ENCODE measurements at regions not wholly inside any gene's neighbourhood (a gene's known extent, or its start where the extent isn't known, plus 50 kb on each side); places are given as distances from the start of the nearest gene placed in this dataset.

- Mint-ChIP-seq H3K9me3 (peaks cover 0 to 2% of the 10 kb centered on the region in 2 experiments; a peak in 3 of 5 replicates), H3K36me3 (ENCODE audit: insufficient read depth in 1 of 3, low read depth in 3 of 3) (no peaks in the 10 kb centered on the region), H3K4me3 (no peak overlapping the region), H3K27ac (peak overlapping the region in 1 of 3 experiments; percentile 15; a peak in 2 of 7 replicates), H3K27me3 (ENCODE audit: low read depth) (peaks cover 24% of the 10 kb centered on the region), H3K4me1 (peaks cover 12 to 28% of the 10 kb centered on the region in 2 experiments)
- Histone ChIP-seq H3K27me3 (ENCODE audit: insufficient read depth, low read length) (no peaks in the 10 kb centered on the region), H3K18ac (ENCODE audit: insufficient read length, low read depth, low read length) (no peak overlapping the region), H2BK12ac (ENCODE audit: insufficient read length, low read depth, low read length) (no peak overlapping the region), H2BK5ac (ENCODE audit: insufficient read length, low read length) (no peak overlapping the region), H3K4ac (ENCODE audit: low read depth, low read length) (no peak overlapping the region), H3K79me2 (ENCODE audit: insufficient read depth, low read length) (no peaks in the 10 kb centered on the region), H3K4me1 (ENCODE audit: insufficient read depth, low read length) (no peaks in the 10 kb centered on the region; the same call in 1 of the 2 replicates), H3T11ph (ENCODE audit: low read length) (no peak overlapping the region), H3K27ac (ENCODE audit: insufficient read length, low read depth, low read length) (no peak overlapping the region), H3K9ac (ENCODE audit: extremely low read depth, insufficient read length, low read length) (no peak overlapping the region), H4K20me1 (ENCODE audit: control insufficient read depth, insufficient read depth, insufficient read length) (no peaks in the 10 kb centered on the region), H3K23ac (ENCODE audit: insufficient read length, low read depth, low read length) (no peak overlapping the region), H3K4me2 (ENCODE audit: insufficient read depth, insufficient read length, low read length) (no peak overlapping the region), H2AFZ (ENCODE audit: low read length) (no peak overlapping the region), H3K23me2 (ENCODE audit: insufficient read length, low read depth, low read length, poor library complexity, severe bottlenecking) (no peaks in the 10 kb centered on the region), H3K14ac (ENCODE audit: insufficient read depth, low read length) (no peak overlapping the region), H2BK120ac (ENCODE audit: low read depth, low read length, poor library complexity, severe bottlenecking) (no peak overlapping the region), H3K79me1 (ENCODE audit: insufficient read depth, low read depth, low read length, poor library complexity, severe bottlenecking) (no peaks in the 10 kb centered on the region), H3K56ac (ENCODE audit: insufficient read length, low read depth, low read length) (no peak overlapping the region), H4K5ac (ENCODE audit: insufficient read length, low read depth, low read length) (no peak overlapping the region), H3K9me3 (ENCODE audit: control insufficient read depth, low read depth, low read length) (no peaks in the 10 kb centered on the region), H2AK5ac (ENCODE audit: insufficient read length, low read length) (no peak overlapping the region), H4K91ac (ENCODE audit: insufficient read length, low read depth, low read length) (no peak overlapping the region), H2BK20ac (ENCODE audit: low read depth, low read length, poor library complexity, severe bottlenecking) (no peak overlapping the region), H2BK15ac (ENCODE audit: low read depth, low read length) (no peak overlapping the region), H4K8ac (replicated peaks; ENCODE audit: insufficient read length, low read depth, low read length) (no peak overlapping the region)
- no peak for DNase-seq
- WGBS (ENCODE audit: extremely low coverage, insufficient read length, low lambda C conversion rate), result no CpG with 5 or more reads among the region's 4 CpGs
- TF ChIP-seq, protein P1, sequence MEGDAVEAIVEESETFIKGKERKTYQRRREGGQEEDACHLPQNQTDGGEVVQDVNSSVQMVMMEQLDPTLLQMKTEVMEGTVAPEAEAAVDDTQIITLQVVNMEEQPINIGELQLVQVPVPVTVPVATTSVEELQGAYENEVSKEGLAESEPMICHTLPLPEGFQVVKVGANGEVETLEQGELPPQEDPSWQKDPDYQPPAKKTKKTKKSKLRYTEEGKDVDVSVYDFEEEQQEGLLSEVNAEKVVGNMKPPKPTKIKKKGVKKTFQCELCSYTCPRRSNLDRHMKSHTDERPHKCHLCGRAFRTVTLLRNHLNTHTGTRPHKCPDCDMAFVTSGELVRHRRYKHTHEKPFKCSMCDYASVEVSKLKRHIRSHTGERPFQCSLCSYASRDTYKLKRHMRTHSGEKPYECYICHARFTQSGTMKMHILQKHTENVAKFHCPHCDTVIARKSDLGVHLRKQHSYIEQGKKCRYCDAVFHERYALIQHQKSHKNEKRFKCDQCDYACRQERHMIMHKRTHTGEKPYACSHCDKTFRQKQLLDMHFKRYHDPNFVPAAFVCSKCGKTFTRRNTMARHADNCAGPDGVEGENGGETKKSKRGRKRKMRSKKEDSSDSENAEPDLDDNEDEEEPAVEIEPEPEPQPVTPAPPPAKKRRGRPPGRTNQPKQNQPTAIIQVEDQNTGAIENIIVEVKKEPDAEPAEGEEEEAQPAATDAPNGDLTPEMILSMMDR (conservative IDR thresholded peaks at IDR 0.05), result no peak
These were observed 163.1 kb upstream of the PMEPA1 start for GRCh38 chr20:57872816-57873409.
